ENCODE measurements at regions not wholly inside any gene's neighbourhood (a gene's known extent, or its start where the extent isn't known, plus 50 kb on each side); places are given as distances from the start of the nearest gene placed in this dataset.

- TF ChIP-seq CEBPB (IDR thresholded peaks at IDR 0.05) (no peak), TAF1 (IDR thresholded peaks at IDR 0.05; ENCODE audit: low read depth) (no peak), FOXM1 (IDR thresholded peaks at IDR 0.05; ENCODE audit: borderline replicate concordance, low read depth) (no peak), TCF12 (IDR thresholded peaks at IDR 0.05; ENCODE audit: low read depth) (no peak), TEAD4 (IDR thresholded peaks at IDR 0.05) (no peak), RAD21 (IDR thresholded peaks at IDR 0.05; ENCODE audit: low read depth) (no peak)
These were observed 251.3 kb upstream of the ATP5MC3 start for GRCh38 chr2:175432793-175433192.

DNA sequence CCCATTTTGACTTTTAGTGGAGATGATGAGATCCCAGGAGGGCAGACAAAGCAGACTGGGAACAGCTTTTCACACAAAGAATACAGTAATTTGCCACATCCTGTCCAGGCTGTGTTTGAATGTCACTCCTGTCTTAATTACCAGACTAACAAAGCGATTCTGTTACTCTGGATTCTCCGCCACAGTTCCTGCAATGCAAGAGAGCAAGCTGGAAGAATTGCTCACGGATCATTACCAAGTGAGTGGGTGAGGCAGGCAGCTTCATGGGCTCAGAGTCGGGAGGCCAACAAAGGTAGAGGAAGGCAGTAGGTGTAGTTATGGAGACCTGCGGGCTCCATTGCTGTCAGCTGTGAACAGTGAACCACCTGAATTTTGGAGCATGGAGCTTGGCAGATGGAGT lies 250.5 kb upstream of the ATP5MC3 start:
- no peak for TF ChIP-seq TEAD4 (IDR thresholded peaks at IDR 0.05)
- TF ChIP-seq ZBTB7A (IDR thresholded peaks at IDR 0.05; ENCODE audit: low read depth), result no peak
- TF ChIP-seq NFIC (IDR thresholded peaks at IDR 0.05), result no peak
- TF ChIP-seq RAD21 (IDR thresholded peaks at IDR 0.05; ENCODE audit: low read depth), result no peak
- TF ChIP-seq EP300 (IDR thresholded peaks at IDR 0.05; ENCODE audit: borderline replicate concordance), result no peak
- TF ChIP-seq FOXM1 (IDR thresholded peaks at IDR 0.05; ENCODE audit: borderline replicate concordance, low read depth), result no peak

DNA sequence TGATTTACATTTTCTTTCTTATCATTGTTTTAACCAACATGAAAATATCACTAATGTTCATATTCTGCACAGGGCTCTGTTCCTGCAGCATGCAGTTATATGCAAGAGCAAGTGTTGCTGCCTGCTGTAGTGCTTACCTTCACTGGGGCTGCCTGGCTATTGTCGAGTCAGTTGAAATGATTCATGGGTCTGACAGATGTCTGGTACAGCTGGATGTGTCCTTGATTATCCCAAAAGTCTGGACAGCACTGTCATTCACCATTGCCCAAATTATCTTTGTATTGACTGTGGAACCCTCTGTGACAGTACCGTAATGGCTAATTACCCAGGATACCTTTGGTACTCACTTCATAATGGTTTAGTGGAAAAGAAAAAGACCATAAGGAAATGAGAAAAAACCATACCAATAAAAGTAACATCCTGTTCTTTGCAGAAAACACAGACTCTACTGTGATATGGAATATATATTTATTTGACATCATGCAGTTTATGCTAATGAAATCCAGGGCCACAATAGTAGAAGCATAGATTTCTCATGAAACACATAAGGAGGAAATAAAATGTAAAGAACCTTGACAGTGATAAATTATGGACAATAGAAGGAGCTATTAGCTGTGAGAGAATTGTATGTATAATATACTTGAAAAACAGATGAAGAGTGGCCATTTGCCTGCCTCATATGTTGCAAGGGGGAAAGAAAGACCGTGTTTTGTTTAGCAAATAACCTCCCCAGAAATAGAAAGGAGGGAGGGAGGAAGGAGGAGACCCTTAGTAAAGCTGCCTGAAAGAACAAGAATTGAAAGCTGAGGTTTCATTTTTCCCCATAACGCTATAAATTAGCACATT lies 249.8 kb upstream of the ATP5MC3 start:
- TF ChIP-seq YY1 (IDR thresholded peaks at IDR 0.05; ENCODE audit: low read depth) (no peak), RAD21 (IDR thresholded peaks at IDR 0.05; ENCODE audit: low read depth) (no peak), TEAD4 (IDR thresholded peaks at IDR 0.05) (no peak), ZBTB7A (IDR thresholded peaks at IDR 0.05; ENCODE audit: low read depth) (no peak), EGR1 (IDR thresholded peaks at IDR 0.05) (no peak), EP300 (IDR thresholded peaks at IDR 0.05; ENCODE audit: borderline replicate concordance) (no peak), NFIC (IDR thresholded peaks at IDR 0.05) (no peak), TAF1 (IDR thresholded peaks at IDR 0.05; ENCODE audit: low read depth) (no peak), TCF12 (IDR thresholded peaks at IDR 0.05; ENCODE audit: low read depth) (no peak), CREB1 (IDR thresholded peaks at IDR 0.05; ENCODE audit: low read depth) (no peak), CEBPB (IDR thresholded peaks at IDR 0.05) (no peak), FOXM1 (IDR thresholded peaks at IDR 0.05; ENCODE audit: borderline replicate concordance, low read depth) (no peak)
- TF ChIP-seq, protein P1, sequence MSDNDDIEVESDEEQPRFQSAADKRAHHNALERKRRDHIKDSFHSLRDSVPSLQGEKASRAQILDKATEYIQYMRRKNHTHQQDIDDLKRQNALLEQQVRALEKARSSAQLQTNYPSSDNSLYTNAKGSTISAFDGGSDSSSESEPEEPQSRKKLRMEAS (IDR thresholded peaks at IDR 0.05), result no peak
- TF ChIP-seq, protein P2, sequence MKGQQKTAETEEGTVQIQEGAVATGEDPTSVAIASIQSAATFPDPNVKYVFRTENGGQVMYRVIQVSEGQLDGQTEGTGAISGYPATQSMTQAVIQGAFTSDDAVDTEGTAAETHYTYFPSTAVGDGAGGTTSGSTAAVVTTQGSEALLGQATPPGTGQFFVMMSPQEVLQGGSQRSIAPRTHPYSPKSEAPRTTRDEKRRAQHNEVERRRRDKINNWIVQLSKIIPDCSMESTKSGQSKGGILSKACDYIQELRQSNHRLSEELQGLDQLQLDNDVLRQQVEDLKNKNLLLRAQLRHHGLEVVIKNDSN (IDR thresholded peaks at IDR 0.05), result no peak
- TF ChIP-seq, protein P3, sequence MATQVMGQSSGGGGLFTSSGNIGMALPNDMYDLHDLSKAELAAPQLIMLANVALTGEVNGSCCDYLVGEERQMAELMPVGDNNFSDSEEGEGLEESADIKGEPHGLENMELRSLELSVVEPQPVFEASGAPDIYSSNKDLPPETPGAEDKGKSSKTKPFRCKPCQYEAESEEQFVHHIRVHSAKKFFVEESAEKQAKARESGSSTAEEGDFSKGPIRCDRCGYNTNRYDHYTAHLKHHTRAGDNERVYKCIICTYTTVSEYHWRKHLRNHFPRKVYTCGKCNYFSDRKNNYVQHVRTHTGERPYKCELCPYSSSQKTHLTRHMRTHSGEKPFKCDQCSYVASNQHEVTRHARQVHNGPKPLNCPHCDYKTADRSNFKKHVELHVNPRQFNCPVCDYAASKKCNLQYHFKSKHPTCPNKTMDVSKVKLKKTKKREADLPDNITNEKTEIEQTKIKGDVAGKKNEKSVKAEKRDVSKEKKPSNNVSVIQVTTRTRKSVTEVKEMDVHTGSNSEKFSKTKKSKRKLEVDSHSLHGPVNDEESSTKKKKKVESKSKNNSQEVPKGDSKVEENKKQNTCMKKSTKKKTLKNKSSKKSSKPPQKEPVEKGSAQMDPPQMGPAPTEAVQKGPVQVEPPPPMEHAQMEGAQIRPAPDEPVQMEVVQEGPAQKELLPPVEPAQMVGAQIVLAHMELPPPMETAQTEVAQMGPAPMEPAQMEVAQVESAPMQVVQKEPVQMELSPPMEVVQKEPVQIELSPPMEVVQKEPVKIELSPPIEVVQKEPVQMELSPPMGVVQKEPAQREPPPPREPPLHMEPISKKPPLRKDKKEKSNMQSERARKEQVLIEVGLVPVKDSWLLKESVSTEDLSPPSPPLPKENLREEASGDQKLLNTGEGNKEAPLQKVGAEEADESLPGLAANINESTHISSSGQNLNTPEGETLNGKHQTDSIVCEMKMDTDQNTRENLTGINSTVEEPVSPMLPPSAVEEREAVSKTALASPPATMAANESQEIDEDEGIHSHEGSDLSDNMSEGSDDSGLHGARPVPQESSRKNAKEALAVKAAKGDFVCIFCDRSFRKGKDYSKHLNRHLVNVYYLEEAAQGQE (IDR thresholded peaks at IDR 0.05; ENCODE audit: low read depth), result no peak

GRCh38 chr2:175430236-175430635 lies 248.7 kb upstream of the ATP5MC3 start:
- TF ChIP-seq, protein P1 (IDR thresholded peaks at IDR 0.05), result no peak
- TF ChIP-seq CREB1 (IDR thresholded peaks at IDR 0.05; ENCODE audit: low read depth), result no peak
- no peak for TF ChIP-seq CEBPB (IDR thresholded peaks at IDR 0.05)
- no peak for TF ChIP-seq ZBTB7A (IDR thresholded peaks at IDR 0.05; ENCODE audit: low read depth)
- TF ChIP-seq NFIC (IDR thresholded peaks at IDR 0.05), result no peak
- no peak for TF ChIP-seq EP300 (IDR thresholded peaks at IDR 0.05; ENCODE audit: borderline replicate concordance)
- TF ChIP-seq, protein P3 (IDR thresholded peaks at IDR 0.05; ENCODE audit: low read depth), result no peak
- TF ChIP-seq EGR1 (IDR thresholded peaks at IDR 0.05), result no peak
- no peak for TF ChIP-seq FOXM1 (IDR thresholded peaks at IDR 0.05; ENCODE audit: borderline replicate concordance, low read depth)
- no peak for TF ChIP-seq TEAD4 (IDR thresholded peaks at IDR 0.05)
- TF ChIP-seq TAF1 (IDR thresholded peaks at IDR 0.05; ENCODE audit: low read depth), result no peak
- TF ChIP-seq YY1 (IDR thresholded peaks at IDR 0.05; ENCODE audit: low read depth), result no peak
- TF ChIP-seq RAD21 (IDR thresholded peaks at IDR 0.05; ENCODE audit: low read depth), result no peak
- TF ChIP-seq, protein P2 (IDR thresholded peaks at IDR 0.05), result no peak
- no peak for TF ChIP-seq TCF12 (IDR thresholded peaks at IDR 0.05; ENCODE audit: low read depth)

- TF ChIP-seq, protein P3 (IDR thresholded peaks at IDR 0.05; ENCODE audit: low read depth), result no peak
- TF ChIP-seq YY1 (IDR thresholded peaks at IDR 0.05; ENCODE audit: low read depth), result no peak
- TF ChIP-seq TCF12 (IDR thresholded peaks at IDR 0.05; ENCODE audit: low read depth), result no peak
- TF ChIP-seq, protein P1 (IDR thresholded peaks at IDR 0.05), result no peak
These were observed 236.8 kb upstream of the ATP5MC3 start for GRCh38 chr2:175418224-175418835.
